Nephron (organoid): ENCODE measurements at regions not wholly inside any gene's neighbourhood (a gene's known extent, or its start where the extent isn't known, plus 50 kb on each side); places are given as distances from the start of the nearest gene placed in this dataset.

Source experiments
- H3K27ac Mint-ChIP-seq, 3 experiments: 2 replicates each; pipeline ENCODE4 v1.8.0; 2020; ENCODE audit warnings: mixed read lengths in 3 of 3, mild to moderate bottlenecking in 2 of 3, moderate library complexity in 1 of 3
- H3K27me3 Mint-ChIP-seq: 2 replicates; pipeline ENCODE4 v1.8.0; 2021; ENCODE audit warnings: low read depth, mild to moderate bottlenecking, moderate library complexity, mixed read lengths
- H3K36me3 Mint-ChIP-seq: 2 replicates; pipeline ENCODE4 v1.8.0; 2020; ENCODE audit warnings: low read depth, mixed read lengths
- H3K4me1 Mint-ChIP-seq: 2 replicates; pipeline ENCODE4 v1.8.0; 2020; ENCODE audit warnings: mixed read lengths
- H3K4me3 Mint-ChIP-seq, 3 experiments: 2 replicates each; pipeline ENCODE4 v1.8.0; 2020; ENCODE audit warnings: mild to moderate bottlenecking in 3 of 3, mixed read lengths in 3 of 3, moderate library complexity in 2 of 3
- H3K9me3 Mint-ChIP-seq: 2 replicates; pipeline ENCODE4 v1.8.0; 2020; ENCODE audit warnings: mixed read lengths
- CTCF ChIP-seq, 3 experiments: fragments of 200-600 bp; sonication (generic); IDR thresholded peaks; one replicate each; pipeline ENCODE4 v1.5.0; 2021; ENCODE audit warnings: antibody characterized with exemption in 3 of 3; ENCODE audit not compliant: unreplicated experiment in 3 of 3

- H3K27ac Mint-ChIP-seq, result no peak overlapping the region
- H3K4me3 Mint-ChIP-seq, result no peak overlapping the region
- TF ChIP-seq CTCF (IDR thresholded peaks at IDR 0.05; ENCODE audit: unreplicated experiment in 3 of 3), result no peak
Observed at GRCh38 chr2:16177671-16178180, 237.4 kb downstream of the MYCN start.

GRCh38 chr2:16176971-16177480, 236.7 kb downstream of the MYCN start:
- Mint-ChIP-seq H3K4me1 (peaks cover 8% of the 10 kb centered on the region), H3K4me3 (no peak overlapping the region), H3K36me3 (no peaks in the 10 kb centered on the region), H3K27ac (no peak overlapping the region), H3K27me3 (peaks cover 8% of the 10 kb centered on the region), H3K9me3 (no peaks in the 10 kb centered on the region)
- no peak for TF ChIP-seq CTCF (IDR thresholded peaks at IDR 0.05; ENCODE audit: unreplicated experiment in 3 of 3)

More at GRCh38 chr2:16177671-16178180, 237.4 kb downstream of the MYCN start:
- Mint-ChIP-seq H3K4me1 (peaks cover 8% of the 10 kb centered on the region), H3K9me3 (no peaks in the 10 kb centered on the region), H3K36me3 (no peaks in the 10 kb centered on the region), H3K27me3 (peaks cover 9% of the 10 kb centered on the region)

DNA sequence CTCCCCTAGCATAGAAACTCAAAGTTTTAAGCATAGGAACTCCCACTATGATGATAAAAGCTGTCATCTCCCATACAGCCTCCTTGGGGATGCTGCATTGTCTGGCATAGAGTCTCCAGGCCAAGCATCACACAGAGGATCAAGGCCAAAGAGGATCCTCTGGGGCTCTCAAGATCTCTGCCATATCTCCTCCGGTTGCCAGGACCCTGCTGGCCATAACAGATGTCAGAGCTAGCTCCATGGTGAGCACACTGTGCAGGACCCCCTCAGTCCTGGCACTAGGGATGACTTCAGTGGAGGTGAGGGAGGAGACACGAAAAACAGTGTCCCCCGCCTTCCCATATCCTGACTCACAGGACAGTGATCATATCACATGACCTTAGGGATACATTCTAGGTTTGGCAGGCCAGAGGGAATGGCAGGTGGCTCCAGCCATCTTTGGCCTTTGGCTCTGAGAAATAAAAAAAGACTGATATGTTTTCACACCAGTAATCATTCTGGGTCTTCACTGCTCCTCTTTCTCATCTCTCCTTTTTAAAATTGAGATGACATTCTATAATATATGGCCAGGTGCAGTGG, 235.0 kb downstream of the MYCN start:
- peaks cover 8% of the 10 kb centered on the region for H3K4me1 Mint-ChIP-seq
- H3K27ac Mint-ChIP-seq, result no peak overlapping the region
- no peaks in the 10 kb centered on the region for H3K9me3 Mint-ChIP-seq
- peaks cover 8% of the 10 kb centered on the region for H3K27me3 Mint-ChIP-seq
- no peak overlapping the region for H3K4me3 Mint-ChIP-seq
- no peaks in the 10 kb centered on the region for H3K36me3 Mint-ChIP-seq
- no peak for TF ChIP-seq CTCF (IDR thresholded peaks at IDR 0.05; ENCODE audit: unreplicated experiment in 3 of 3)

GRCh38 chr2:16174693-16175045, 234.3 kb downstream of the MYCN start:
- no peaks in the 10 kb centered on the region for H3K9me3 Mint-ChIP-seq
- H3K4me1 Mint-ChIP-seq, result peaks cover 2% of the 10 kb centered on the region
- no peak overlapping the region for H3K27ac Mint-ChIP-seq
- H3K27me3 Mint-ChIP-seq, result peaks cover 8% of the 10 kb centered on the region
- no peak overlapping the region for H3K4me3 Mint-ChIP-seq
- no peak for TF ChIP-seq CTCF (IDR thresholded peaks at IDR 0.05; ENCODE audit: unreplicated experiment in 3 of 3)
- no peaks in the 10 kb centered on the region for H3K36me3 Mint-ChIP-seq

GRCh38 chr2:16173893-16174692, 233.7 kb downstream of the MYCN start:
- no peak for TF ChIP-seq CTCF (IDR thresholded peaks at IDR 0.05; ENCODE audit: unreplicated experiment in 3 of 3)
- Mint-ChIP-seq H3K4me1 (no peaks in the 10 kb centered on the region), H3K27ac (no peak overlapping the region), H3K27me3 (peaks cover 11% of the 10 kb centered on the region), H3K4me3 (no peak overlapping the region), H3K9me3 (no peaks in the 10 kb centered on the region), H3K36me3 (no peaks in the 10 kb centered on the region)
